ENCODE measurements at regions not wholly inside any gene's neighbourhood (a gene's known extent, or its start where the extent isn't known, plus 50 kb on each side); places are given as distances from the start of the nearest gene placed in this dataset.

DNA sequence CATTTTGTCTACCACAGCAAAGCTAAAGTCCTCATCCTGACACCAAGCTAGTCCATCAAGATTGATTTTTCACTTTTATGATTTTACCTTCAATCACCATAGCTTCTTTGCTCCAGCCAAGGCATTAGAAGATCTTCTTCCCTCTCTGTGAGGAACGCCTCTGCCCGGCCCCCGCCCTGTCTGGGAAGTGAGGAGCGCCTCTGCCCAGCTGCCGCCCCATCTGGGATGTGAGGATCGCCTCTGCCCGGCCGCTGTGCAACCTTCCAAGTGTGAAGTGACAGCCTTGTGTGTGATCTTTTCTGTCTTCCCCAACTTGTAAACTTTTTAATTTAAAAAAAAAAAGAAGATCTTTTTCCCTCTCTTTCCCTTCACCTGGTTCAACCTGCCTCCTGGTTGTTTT is 210.5 kb upstream of the NREP start:
- ChIA-PET CTCF (interaction anchor here (1.3 kb wide), 1 partner anchor 17 kb away, joined by 4 read pairs; no protein-coding TSS in a partner anchor), POLR2A (no interaction called here)
- Histone ChIP-seq H3K9ac (replicated peaks; ENCODE audit: extremely low read depth, insufficient read depth, low read length) (no peak overlapping the region), H3K4me1 (ENCODE audit: control insufficient read depth, extremely low read depth, insufficient read depth, low read length) (no peaks in the 10 kb centered on the region), H4K20me1 (replicated peaks; ENCODE audit: control insufficient read depth, extremely low read depth, insufficient read depth, low read length) (no peaks in the 10 kb centered on the region), H2AFZ (ENCODE audit: low read depth, low read length) (no peak overlapping the region), H3K9me1 (replicated peaks; ENCODE audit: control insufficient read depth, extremely low read depth, insufficient read depth, low read length) (no peaks in the 10 kb centered on the region), H3K4me2 (ENCODE audit: insufficient read depth, low read length) (no peak overlapping the region), H3K79me2 (ENCODE audit: control insufficient read depth, insufficient read depth, low read length) (no peaks in the 10 kb centered on the region), H3K27ac (ENCODE audit: insufficient read depth, low read depth, low read length) (no peak overlapping the region), H3K4me3 (replicated peaks in 1 of 3; ENCODE audit: insufficient read depth in 1 of 3, low read depth in 1 of 3, low read length in 3 of 3) (no peak overlapping the region), H3K36me3 (ENCODE audit: control insufficient read depth in 2 of 2, extremely low read depth in 1 of 2, insufficient read depth in 2 of 2, low read length in 2 of 2) (no peaks in the 10 kb centered on the region), H3K27me3 (ENCODE audit: control insufficient read depth in 2 of 2, insufficient read depth in 2 of 2, low read length in 2 of 2) (no peaks in the 10 kb centered on the region), H3K9me3 (replicated peaks; ENCODE audit: control insufficient read depth, insufficient read depth, low read length) (no peaks in the 10 kb centered on the region)
- FAIRE-seq (no peak), DNase-seq (ENCODE audit: low read depth, low spot score) (no peak)
- dilution Hi-C loops (cut with MboI; ENCODE audit: extremely low pct_ligation_motif_present, low sequenced_read_pairs) (no loop called here), intact Hi-C loops (cut with micrococcal nuclease) (no loop called here)
- TF ChIP-seq FOS (IDR thresholded peaks at IDR 0.05; ENCODE audit: borderline replicate concordance, insufficient read depth, low read length) = no peak
- TF ChIP-seq, protein P1, sequence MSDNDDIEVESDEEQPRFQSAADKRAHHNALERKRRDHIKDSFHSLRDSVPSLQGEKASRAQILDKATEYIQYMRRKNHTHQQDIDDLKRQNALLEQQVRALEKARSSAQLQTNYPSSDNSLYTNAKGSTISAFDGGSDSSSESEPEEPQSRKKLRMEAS (IDR thresholded peaks at IDR 0.05; ENCODE audit: insufficient read depth, insufficient read length) = no peak
- no peak for TF ChIP-seq POLR2AphosphoS5 (IDR thresholded peaks at IDR 0.05; ENCODE audit: insufficient read depth, low read depth, low read length)
- BruUV-seq (replicated peaks) = no TSS peak

DNA sequence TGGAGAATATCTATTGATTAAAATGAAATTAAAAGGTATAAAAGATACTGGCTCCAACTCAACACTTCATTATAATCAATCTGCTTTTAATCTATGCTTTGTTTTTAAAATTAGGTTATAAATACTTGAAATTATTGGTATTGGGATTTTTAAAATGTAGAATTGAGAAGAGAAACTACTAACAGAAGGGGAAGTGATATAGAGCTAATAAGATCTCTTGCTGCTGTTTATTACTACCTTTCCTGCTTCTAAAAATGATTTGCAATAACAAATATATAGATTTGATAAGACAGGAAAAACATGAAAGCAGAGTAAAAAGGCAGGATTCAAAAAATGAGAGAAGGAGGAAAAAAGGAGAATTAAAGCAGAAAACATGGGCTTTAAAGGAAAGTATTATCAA is 209.3 kb upstream of the NREP start:
- ChIA-PET POLR2A (no interaction called here), CTCF (interaction anchor here (1.3 kb wide), 1 partner anchor 16 kb away, joined by 4 read pairs; no protein-coding TSS in a partner anchor)
- TF ChIP-seq FOS (IDR thresholded peaks at IDR 0.05; ENCODE audit: borderline replicate concordance, insufficient read depth, low read length) = no peak
- TF ChIP-seq, protein P1 (IDR thresholded peaks at IDR 0.05; ENCODE audit: insufficient read depth, insufficient read length) = no peak
- TF ChIP-seq MYC (IDR thresholded peaks at IDR 0.05; ENCODE audit: low read depth, low read length) = no peak
- TF ChIP-seq, protein P2, sequence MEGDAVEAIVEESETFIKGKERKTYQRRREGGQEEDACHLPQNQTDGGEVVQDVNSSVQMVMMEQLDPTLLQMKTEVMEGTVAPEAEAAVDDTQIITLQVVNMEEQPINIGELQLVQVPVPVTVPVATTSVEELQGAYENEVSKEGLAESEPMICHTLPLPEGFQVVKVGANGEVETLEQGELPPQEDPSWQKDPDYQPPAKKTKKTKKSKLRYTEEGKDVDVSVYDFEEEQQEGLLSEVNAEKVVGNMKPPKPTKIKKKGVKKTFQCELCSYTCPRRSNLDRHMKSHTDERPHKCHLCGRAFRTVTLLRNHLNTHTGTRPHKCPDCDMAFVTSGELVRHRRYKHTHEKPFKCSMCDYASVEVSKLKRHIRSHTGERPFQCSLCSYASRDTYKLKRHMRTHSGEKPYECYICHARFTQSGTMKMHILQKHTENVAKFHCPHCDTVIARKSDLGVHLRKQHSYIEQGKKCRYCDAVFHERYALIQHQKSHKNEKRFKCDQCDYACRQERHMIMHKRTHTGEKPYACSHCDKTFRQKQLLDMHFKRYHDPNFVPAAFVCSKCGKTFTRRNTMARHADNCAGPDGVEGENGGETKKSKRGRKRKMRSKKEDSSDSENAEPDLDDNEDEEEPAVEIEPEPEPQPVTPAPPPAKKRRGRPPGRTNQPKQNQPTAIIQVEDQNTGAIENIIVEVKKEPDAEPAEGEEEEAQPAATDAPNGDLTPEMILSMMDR (IDR thresholded peaks at IDR 0.05; ENCODE audit: extremely low read depth in 1 of 2, insufficient read depth in 1 of 2, low read depth in 1 of 2, low read length in 2 of 2) = no peak
- no peak for TF ChIP-seq JUN (IDR thresholded peaks at IDR 0.05; ENCODE audit: borderline replicate concordance, insufficient read depth, insufficient read length, low read depth)
- no peak for TF ChIP-seq POLR2A (IDR thresholded peaks at IDR 0.05; ENCODE audit: low read depth, low read length)
- no peak for TF ChIP-seq GATA2 (IDR thresholded peaks at IDR 0.05; ENCODE audit: insufficient read depth, insufficient read length, low read depth, low read length)
- no peak for TF ChIP-seq EZH2 (IDR thresholded peaks at IDR 0.05; ENCODE audit: borderline replicate concordance, low read depth, low read length, severe bottlenecking)
- TF ChIP-seq POLR2AphosphoS5 (IDR thresholded peaks at IDR 0.05; ENCODE audit: insufficient read depth, low read depth, low read length) = no peak
- Histone ChIP-seq H3K4me1 (ENCODE audit: control insufficient read depth, extremely low read depth, insufficient read depth, low read length) (no peaks in the 10 kb centered on the region), H3K9me1 (replicated peaks; ENCODE audit: control insufficient read depth, extremely low read depth, insufficient read depth, low read length) (no peaks in the 10 kb centered on the region), H3K79me2 (ENCODE audit: control insufficient read depth, insufficient read depth, low read length) (no peaks in the 10 kb centered on the region), H3K4me2 (ENCODE audit: insufficient read depth, low read length) (no peak overlapping the region), H3K27ac (ENCODE audit: insufficient read depth, low read depth, low read length) (no peak overlapping the region), H4K20me1 (replicated peaks; ENCODE audit: control insufficient read depth, extremely low read depth, insufficient read depth, low read length) (no peaks in the 10 kb centered on the region), H3K9me3 (replicated peaks; ENCODE audit: control insufficient read depth, insufficient read depth, low read length) (no peaks in the 10 kb centered on the region), H3K4me3 (replicated peaks in 1 of 3; ENCODE audit: insufficient read depth in 1 of 3, low read depth in 1 of 3, low read length in 3 of 3) (no peak overlapping the region), H2AFZ (ENCODE audit: low read depth, low read length) (no peak overlapping the region), H3K9ac (replicated peaks; ENCODE audit: extremely low read depth, insufficient read depth, low read length) (no peak overlapping the region), H3K36me3 (ENCODE audit: control insufficient read depth in 2 of 2, extremely low read depth in 1 of 2, insufficient read depth in 2 of 2, low read length in 2 of 2) (no peaks in the 10 kb centered on the region), H3K27me3 (ENCODE audit: control insufficient read depth in 2 of 2, insufficient read depth in 2 of 2, low read length in 2 of 2) (no peaks in the 10 kb centered on the region)
- BruUV-seq (replicated peaks) = no TSS peak
- dilution Hi-C loops (cut with MboI; ENCODE audit: extremely low pct_ligation_motif_present, low sequenced_read_pairs) (no loop called here), intact Hi-C loops (cut with micrococcal nuclease) (no loop called here)
- FAIRE-seq = no peak
- no peak for DNase-seq (ENCODE audit: low read depth, low spot score)
